NCI-H2029 (cell line): ENCODE measurements at regions not wholly inside any gene's neighbourhood (a gene's known extent, or its start where the extent isn't known, plus 50 kb on each side); places are given as distances from the start of the nearest gene placed in this dataset.

Experiments
- DNase-seq: peaks from one replicate; lab custom pipeline; 2025; lab: John Stamatoyannopoulos, UW

DNA sequence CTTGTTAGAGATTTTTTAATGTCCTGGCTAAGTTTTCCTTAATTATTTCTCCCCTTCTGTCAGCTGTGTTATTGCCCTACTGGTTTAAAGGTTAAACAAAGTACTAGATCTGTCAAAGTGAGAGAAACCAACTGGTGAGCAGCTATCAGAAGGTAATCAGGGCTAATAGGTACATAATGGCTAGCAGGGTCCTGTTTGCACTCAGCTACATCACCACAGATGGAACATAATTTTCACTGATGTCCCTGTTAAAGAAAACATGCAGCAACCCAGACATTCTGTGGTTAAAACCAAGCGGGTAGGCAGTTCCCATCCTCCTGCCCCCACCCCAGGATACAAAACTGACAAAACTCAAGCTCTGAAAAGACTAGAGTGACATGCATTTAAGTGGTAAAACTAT, 473.9 kb downstream of the NR2F1-AS1 start:
- DNase-seq: no peak

DNA sequence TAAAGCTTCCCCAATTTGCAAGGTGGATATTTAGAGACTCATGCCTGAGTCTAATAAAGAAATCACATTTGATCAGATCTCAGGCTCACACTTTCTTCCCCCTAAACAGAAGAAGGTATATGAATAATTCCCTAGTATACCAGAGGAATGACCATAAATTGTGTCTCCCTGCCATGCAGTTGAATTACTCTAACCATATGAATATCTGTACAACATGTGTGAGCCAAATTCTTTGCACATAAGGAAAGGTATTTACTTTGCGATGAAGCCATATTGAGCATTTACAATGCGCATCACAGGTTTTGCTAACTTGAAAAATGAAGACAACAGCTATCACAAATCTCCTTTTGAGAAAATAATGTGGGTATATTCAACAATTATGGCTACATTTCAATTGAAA, 479.4 kb downstream of the NR2F1-AS1 start:
- no peak for DNase-seq

DNA sequence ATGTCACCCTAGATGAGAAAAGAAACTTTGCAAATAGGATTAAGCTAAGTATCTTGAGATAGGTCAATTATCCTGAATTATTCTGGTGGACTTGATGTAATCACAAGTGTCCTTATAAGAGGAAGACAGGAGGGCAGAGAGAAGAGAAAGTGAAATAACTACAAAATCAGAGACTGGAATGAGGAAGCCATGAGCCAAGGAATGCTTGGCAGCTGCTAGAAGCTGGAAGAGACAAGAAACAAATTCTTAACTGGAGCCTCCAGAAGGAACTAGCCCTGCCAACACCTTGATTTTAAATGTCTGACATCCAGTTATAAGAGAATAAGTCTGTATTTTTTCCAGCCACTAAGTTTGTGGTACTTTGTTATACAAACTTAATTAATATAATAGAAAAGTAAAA, 480.0 kb downstream of the NR2F1-AS1 start:
- DNase-seq: no peak

DNA sequence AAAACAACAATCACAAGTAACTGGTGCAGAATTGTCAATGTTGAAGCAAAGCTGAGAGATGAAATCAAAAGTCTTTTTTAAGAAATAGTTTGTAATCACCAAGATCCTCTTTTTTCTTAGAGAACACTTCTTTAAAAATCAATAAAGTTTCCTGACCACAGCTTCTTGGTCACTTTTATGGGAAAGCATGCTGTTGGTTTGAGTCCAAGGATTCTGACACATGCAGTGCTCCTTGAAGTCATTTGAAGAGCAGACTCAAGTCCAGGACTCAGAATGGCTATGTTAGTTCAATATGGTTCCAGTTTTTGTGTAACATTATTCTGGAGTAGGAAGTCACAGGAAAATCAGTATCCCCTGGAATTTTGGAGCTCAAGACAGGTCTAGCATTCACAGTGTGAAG, 480.6 kb downstream of the NR2F1-AS1 start:
- no peak for DNase-seq

DNA sequence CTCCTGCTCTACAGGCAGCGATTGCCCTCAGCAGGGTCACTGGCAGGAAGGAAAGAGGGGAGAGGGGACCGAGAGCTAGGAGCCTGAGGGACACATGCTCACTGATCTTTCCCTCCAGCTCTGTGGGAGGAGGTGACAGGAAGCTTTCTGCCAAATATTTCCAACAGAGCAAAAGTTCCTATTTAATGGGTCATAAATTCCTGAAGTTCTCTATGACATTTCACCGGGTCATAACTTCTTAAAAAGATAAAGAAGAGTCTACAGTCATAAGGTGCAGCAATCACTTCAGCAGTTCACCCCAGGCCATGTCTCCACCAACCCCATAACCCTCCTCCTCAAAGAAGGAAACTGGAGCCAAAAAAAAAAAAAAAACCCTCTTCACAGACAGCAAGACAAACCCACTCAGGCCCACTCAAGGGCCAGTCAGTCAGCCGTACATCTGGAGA, 481.1 kb downstream of the NR2F1-AS1 start:
- no peak for DNase-seq

DNA sequence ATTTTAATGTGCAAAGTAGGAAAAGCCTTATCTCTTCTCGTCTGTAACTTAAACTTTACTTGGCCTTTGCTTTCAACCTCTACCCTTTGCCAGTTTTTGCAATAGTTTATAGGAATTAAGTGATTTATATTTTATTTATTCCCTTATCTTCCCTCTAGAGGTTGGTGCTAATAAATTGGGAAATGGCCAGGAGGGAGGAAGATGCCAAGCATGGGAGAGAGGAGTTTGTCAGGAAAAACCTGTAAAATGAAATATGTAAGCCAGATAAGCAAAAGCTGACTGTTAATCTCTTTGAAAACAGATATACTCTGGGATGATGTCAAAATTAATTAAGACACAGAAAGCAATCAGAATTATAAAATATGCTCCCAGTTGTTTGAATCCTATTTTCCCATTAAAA, 484.5 kb downstream of the NR2F1-AS1 start:
- no peak for DNase-seq

DNA sequence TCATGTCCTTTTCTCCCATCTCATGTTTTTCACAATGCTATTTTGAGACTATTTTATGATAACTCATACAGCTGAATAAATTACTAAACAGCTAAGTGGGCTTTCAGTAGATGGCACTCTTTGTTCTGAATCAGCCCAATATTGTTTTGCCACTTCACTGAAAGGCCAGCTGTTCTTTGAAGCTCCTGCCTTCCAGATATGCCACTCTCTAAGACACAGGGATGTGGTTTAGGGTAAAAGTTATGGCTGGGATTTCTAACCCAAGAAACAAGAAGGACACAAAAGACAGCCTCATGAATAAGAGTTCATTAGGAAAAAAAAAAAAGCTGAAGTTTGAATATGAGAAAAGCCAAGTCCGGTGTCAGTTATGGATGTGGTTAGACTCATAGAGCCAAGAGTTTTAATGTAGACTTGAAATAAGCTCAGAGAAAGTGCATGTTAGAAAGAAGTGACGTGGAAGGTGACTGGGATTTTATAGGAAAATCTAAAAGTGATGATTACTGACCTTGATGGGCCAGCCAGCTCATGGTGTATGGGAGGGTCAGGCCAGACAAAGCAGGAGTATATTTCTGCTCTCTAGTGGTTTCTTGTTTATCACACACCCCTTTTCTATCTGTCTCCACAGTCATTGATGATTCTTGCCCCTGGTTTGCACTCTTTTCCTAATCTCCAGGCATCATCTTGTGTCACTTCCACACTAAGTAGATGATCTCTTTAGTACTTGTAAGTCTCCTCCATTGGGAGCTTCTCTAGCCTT, 488.5 kb downstream of the NR2F1-AS1 start:
- DNase-seq: no peak

DNA sequence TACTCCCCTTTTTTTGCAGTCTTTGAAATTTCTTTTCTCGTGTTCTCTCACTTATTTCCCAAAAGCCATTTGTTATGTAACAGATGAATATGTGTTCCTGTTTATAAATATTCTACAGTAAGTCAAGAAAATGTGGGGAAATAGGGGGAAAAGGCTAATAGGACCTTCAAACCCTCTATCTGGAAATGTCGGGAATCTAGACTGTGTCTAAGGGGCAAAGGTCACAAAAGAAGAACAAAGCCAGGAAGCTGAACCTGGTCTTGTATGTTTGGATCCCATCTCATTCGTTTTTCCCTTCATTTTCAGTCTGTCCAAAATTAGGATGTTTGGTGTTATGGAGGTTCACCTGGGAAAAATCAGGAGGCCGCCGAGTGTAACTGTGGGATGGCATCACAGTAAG, 490.3 kb downstream of the NR2F1-AS1 start:
- DNase-seq: no peak

DNA sequence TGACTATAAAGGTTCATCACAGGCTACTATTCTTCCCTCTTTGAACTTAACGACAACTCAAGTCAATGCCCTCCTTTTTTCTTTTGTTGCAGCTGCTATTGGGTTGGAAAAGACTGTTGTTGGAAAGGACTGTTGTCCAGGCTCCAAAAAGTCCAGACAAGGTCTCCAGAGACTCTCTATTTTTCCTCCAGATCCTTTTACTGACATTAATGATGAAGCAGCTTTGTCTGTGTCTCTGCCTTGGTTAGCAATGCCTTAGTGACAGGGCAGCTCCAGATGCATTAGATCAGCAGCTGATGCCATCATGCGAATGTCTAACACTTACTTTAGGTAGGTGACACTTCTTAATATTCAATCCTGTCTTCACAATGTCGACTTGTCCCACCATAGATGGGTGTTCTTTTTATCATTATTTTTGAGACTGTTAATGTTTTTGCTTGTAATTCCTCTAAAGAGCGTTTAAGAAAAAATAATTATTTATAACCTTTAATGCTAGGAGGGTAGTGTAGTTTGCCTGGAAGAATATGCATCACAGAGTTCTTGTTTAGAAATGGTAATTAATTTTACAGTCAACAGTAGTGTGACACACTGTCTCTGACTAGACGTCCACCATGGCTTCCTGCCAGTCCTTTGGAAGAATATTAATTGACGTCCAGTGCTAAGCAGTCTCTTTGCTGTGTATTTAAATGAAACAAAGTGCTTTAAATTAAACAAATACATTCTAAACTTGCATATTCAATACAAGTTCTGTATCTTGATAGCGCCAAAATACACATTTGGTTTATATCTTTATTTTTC, 492.2 kb downstream of the NR2F1-AS1 start:
- DNase-seq: no peak

DNA sequence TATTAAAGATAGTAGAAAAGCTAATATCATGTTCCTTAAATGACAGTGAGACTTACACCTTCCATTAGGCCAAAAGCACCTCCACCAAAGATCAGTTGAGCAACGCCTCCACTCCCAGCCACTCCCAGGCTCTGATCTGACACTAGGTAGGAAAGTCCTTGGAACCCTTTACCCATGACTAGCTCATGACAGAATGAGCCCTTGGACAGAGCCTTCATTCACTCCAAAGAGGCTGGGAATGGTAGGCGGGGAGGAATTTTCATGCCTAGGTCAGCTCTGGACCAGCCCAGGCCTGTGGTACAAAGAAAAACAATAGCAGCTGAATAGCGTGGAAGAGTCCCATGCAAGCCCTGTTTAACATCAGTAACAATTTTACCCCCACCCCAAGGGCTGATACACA, 493.7 kb downstream of the NR2F1-AS1 start:
- DNase-seq: no peak

DNA sequence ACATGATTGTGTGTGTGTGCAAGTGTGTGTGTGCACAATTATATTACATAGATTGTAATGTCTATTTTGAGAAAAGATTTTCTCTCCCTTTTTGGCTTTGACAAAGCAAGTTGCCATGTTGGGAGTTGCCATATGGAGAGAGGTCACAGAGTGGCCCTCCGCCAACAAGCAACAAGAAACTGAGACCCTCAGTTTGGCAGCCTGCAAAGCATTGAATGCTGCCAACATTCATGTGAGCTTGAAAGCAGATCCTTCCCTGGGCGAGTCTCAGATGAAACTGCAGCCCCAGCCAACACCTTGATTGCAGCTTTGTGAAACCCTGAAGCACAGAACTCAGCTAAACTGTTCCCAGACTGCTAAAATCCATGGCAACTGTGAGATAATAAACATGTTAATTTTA, 498.0 kb downstream of the NR2F1-AS1 start:
- DNase-seq: no peak

DNA sequence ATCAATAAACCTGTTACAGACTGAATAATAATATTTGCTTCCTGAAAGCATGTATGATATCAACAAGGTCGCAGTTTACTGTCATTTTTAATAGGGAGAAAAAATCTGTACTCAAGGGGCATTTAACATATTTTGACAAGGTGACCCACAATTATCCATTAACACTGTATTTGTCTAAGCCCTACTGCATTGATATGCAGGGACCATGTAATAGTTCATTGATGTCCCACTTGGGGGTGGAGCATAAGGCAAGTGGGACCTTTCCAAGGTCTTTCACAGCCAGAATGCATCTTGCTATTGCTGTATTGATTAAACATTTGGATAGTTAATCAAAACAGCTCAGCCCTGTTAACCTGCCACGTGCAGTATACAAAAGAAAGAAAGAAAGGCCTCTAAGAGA, 502.0 kb downstream of the NR2F1-AS1 start:
- no peak for DNase-seq

DNA sequence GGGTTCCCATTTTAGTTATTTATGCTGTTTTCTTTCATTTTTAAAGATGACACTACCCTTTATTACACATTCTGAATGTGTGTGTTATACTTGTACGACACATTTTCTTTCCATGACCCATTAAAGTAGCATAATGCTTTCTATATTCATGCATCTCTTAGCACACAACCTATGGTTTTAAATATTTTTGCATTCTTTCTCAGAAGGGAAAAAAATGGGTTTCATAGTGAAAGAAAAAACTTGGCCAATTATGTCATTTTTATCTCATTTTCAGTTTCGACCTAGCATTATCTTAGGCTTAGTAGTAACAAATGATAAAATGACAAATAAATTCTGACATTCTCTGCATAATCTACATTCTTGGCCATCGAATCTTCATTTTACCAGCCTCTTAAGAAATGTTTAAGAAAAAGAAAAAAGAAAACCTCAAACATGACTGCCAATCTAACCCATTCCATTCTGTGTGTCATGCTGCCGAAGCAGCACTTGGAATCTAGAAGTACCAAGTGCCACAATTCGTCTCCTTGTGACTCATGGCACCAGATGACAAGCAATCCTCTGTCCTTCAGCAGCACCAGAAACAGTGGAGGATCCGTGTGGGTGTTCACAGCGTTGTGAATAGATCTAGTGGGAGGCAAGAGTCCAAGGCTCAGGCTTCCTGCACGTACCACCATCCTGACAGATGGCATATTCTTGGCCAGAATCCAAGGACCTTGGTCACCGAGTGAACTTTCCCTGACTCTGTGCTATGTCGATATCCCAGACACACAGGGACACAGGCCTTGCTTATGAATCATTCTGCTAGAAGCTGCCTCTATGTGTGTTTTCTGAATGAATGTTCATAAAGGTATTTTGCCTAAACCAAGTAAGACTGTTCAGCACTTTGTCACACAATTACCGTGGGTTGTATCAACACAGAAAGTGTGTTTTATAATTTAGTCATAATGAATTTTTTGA, 502.7 kb downstream of the NR2F1-AS1 start:
- no peak for DNase-seq

DNA sequence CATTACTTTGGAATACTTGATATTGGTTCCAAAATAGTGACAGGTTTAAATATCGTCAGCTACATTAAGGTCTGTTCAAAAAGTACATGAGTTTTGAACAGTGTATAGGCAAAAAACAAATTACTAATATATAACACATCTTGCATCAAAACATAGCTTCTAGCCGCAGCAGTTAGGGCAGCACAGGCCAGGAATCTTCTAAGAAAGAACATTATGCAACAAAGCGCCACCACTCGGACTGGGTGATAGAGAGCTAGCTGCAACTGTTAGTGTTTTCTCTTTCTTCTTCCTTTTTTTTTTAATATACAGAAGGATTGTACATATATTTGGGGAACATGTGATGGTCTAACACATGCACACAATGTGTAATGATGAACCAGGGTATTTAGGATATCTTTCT, 504.5 kb downstream of the NR2F1-AS1 start:
- no peak for DNase-seq

DNA sequence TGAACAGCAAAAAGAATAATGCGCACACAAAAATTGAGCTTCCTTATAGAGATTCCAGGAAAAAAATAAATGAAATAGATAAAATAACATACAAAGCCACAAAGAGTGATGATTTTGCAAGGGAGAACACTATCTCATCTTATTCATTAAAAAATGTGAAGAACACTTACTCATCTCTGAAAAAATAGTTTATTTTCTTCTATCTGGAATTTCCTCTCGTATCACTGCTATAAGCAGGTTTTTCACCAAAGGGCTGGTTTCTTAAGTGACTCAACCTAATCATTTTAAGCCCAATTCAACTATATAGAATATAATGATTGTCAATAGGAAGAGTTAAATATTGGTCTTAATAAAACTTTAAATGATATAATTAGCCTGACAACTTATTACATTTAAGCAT, 504.9 kb downstream of the NR2F1-AS1 start:
- no peak for DNase-seq

DNA sequence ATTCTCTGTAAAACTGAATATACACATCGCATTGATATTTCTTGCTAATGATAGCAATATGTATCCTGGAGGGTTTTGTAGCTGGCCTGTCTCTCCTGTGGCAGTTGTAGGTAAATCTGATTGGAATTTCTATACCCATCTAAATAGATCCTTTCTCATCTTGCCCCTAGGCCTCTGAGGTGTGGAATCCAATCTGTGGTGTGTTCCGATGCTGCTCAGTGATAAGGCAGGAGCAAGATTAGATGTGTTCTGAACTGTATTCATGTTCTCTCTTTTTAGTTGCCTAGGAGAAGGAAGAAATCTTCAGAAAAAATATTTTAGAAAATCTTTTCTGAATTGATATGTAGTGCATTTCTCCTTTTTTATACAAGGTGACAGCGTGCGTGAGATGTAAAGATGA, 507.5 kb downstream of the NR2F1-AS1 start:
- no peak for DNase-seq

DNA sequence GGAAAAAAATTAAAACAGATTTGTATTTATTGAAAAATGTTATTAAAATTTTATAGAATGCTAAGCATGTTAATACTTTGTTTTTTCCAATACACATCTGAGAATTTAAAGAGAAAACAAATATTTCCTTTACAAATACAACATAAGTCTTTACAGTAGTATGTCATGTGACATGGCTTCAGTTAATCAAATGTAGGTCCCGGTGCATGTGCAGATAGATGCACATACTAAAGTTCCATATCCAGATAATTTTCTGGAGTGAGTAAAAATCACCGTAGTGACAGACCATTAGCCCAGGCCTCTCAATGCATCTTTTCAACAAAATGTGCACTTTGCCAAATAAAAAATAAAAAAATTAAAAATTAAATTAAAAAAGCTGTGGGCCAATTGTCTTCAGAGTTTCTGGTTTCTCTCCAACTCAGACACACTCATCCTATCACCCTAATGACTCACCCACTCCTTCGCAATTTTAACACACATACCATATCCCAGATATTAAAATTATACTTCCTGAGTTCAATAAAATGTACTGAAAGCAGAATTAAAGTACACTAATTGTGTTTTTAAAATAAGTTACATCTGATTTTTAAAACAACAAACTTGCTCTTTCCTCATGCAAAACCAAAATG, 508.1 kb downstream of the NR2F1-AS1 start:
- DNase-seq: no peak

DNA sequence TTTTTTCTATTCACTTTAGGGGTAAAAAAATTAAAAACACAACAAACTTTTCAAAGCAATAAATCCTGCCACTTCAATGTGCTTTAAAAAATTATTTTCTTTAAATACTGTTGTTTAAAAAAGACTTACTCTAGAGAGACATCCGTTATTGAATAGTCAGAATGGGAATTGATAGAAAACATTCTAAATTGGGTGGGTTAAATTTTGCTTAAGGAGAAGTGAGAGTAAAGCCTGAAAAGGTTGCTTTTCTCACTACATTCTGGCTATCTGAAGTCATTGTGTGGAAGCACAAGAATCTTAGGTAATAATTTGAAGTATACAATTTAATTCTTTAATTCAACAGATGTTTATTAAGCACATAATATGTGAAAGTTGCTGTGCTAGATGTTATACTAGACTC, 509.3 kb downstream of the NR2F1-AS1 start:
- DNase-seq: no peak

DNA sequence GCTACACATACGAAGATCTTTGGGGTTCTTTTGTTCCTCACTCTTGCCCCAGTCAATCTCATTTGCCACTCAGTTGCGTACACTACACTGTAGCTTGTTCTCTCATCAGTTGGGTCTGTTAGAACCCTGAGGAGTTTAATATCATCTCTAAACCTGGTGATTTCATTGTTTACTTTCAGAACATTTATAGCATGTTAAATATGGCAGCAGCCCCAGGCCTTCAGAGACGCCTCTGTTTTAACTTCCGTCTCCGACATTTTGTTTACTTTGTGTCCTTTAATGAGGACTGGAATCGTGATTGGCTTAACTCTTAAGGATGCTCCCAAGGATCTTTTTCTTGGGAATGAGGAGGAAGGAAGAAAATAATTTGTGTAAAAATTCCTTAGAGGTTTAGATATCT, 510.1 kb downstream of the NR2F1-AS1 start:
- DNase-seq: peak; percentile 12

DNA sequence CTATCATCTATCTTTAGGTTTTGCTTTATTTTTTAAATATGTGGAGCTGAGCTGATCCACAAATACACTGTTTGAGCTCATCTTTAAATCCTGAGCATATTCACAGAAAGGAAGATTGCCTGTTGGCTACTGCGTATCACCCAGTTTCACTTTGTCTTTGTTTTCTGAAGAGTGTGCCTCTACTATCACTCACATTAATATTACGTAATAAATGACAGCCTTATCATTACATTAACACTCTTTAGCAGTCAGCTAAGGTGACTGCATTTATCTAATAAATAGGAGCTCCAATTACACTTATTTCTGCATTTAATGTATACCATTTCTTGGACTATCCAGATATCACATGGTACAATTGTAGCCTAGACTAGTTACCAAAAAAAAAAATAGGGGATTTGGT, 511.7 kb downstream of the NR2F1-AS1 start:
- no peak for DNase-seq

DNA sequence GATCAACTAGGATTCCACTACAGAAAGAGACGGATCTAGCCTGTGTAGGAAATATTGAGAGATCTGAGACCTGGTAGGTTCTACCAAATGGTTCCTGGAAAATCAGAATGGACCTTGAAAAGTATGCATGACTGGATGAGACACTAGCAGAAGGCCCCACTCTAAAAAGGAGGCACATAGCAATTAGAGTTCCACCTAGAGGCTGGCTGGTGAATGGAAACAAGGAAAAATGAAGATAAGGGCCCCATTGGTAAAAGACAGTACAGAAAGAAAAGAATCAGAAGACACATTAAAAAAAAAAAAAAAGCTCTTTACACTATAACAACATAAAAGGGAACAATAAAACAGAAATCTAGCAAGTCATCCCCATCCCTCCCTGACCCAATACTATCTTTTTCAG, 518.5 kb downstream of the NR2F1-AS1 start:
- peak; percentile 13 for DNase-seq

DNA sequence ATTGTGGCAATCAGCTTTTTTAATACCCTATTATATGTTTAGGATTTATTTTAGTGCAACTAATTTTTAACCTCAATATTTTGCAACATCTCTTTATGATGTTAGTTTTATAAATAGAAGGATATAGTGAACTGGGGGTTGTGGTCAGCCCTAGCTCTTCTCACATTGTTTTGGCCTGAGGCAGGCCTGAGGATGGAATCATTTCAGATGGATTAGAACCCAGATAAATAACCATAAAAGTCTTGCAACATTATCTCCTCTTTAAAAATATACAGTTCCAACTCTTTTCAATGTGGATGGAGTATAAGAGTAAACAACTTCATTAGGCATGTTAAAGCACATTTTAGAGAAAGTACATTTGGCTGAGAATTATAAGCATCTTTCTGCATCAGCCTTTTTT, 522.7 kb downstream of the NR2F1-AS1 start:
- DNase-seq: no peak
